LNCaP clone FGC (cell line): ENCODE measurements at regions not wholly inside any gene's neighbourhood (a gene's known extent, or its start where the extent isn't known, plus 50 kb on each side); places are given as distances from the start of the nearest gene placed in this dataset.

Experiments
- DNase-seq: peaks from one replicate; pipeline ENCODE4 v3.0.0-alpha.2; 2011; ENCODE audit warnings: low read depth
- H3K4me3 ChIP-seq: 2 replicates; pipeline ENCODE4 v1.5.1; 2011; ENCODE audit warnings: mild to moderate bottlenecking, low read depth, low read length, control low read depth
- TF ChIP-seq, protein P1 (sequence below): IDR thresholded peaks from 2 replicates; pipeline ENCODE4 v1.5.1; 2012; ENCODE audit warnings: mild to moderate bottlenecking; ENCODE audit not compliant: control insufficient read depth, insufficient read depth; ENCODE audit errors: extremely low read depth

DNA sequence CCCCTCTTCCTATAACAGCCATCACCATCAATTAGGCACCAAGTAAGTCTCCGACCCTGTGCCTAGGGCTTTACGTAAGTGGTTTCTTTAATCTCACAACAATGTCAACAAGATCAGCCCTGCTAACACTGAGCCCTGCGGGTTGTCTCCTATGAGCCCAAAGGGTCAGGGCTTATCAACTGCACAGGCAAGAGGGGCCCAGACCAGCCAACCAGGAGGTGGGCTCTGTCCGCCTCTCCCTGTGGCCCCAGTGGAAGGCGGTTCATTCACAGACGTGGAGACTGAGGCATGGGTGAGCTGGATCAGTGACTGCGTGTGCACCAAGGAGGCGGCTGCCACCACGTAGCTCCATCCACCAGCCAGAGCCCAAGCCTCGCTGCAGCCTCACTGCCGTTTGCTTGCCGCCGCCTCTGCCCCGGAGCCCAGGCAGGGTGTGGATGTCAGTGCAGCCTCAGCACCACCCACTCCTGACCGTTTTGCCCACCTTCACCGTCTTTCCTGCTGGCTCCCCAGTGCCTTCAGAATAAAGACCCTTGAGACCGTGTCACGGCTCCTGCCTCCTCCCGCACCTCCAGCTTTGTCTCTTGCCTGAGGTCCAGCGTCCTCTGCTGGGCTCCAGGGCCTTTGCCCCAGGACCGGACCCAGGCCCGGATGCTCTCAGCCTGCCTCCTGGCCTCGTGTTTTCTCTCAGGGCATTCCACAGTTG is 78.7 kb downstream of the DLL1 start:
- no peak overlapping the region for H3K4me3 ChIP-seq
- TF ChIP-seq, protein P1, sequence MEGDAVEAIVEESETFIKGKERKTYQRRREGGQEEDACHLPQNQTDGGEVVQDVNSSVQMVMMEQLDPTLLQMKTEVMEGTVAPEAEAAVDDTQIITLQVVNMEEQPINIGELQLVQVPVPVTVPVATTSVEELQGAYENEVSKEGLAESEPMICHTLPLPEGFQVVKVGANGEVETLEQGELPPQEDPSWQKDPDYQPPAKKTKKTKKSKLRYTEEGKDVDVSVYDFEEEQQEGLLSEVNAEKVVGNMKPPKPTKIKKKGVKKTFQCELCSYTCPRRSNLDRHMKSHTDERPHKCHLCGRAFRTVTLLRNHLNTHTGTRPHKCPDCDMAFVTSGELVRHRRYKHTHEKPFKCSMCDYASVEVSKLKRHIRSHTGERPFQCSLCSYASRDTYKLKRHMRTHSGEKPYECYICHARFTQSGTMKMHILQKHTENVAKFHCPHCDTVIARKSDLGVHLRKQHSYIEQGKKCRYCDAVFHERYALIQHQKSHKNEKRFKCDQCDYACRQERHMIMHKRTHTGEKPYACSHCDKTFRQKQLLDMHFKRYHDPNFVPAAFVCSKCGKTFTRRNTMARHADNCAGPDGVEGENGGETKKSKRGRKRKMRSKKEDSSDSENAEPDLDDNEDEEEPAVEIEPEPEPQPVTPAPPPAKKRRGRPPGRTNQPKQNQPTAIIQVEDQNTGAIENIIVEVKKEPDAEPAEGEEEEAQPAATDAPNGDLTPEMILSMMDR: no peak
- DNase-seq: no peak

DNA sequence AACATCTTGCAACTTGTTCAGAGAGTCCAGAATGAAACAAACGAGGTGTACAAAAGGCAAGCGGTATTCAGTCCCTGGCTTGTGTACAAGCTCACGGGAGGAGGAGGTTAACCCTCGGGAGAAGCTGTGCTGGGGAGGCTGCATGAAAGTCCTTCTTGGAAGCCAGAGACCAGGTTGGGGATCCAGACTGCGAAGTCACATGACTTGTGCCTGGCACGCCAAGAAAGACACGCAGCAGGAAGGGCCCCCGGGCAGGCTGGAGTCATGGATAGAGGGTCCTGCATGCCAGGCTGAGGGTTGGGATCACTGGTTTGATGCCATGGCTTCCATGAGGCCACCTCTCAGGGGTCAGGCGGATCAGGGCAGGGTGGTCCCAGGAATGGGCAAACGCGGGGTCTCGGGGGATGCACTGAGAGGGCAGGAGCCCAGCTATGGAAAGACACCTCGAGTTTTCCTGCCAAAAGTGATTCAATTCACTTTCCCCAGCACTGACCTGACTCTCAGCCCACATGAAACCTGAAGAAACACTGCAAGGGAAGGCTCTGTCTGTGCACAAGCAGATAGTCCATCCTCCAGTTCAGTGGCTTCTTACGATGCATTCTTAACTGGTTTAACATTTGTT is 79.4 kb downstream of the DLL1 start:
- no peak for DNase-seq
- TF ChIP-seq, protein P1: no peak
- H3K4me3 ChIP-seq: no peak overlapping the region

DNA sequence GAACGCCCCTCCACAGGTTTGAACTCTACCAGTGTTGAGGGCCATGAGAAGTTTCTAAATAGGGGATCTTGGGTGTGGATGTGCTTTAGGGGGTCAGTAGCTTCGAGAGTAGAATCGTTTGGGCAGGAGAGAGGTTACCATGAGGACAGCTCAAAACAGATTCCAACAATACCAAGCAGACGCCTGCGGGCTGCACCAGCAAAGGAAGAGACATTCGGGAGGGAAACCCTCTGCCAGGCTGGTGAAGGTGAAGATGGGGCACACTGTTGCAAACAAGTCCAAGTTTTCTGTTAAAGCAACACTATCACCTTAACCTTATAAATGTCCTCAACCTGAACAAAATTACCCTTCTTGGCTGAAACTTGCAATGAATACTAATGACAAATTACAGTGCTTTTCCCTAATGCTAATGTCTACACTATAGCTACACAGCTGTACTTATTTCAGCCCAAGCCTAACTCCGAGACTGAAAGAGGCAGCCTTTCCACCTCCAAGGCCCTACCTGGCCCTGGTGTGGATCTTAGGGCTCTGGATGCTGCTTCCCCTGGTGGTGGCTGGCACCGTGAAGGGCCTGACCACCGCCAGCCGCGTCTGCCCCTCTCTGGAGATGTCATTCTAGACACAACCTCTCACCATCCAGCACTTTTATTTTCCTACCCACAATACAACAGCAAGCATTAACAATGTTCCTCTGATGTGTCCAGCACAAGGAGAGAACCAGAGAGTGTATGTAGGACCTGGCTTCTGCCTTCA is 80.1 kb downstream of the DLL1 start:
- TF ChIP-seq, protein P1: no peak
- H3K4me3 ChIP-seq: no peak overlapping the region
- DNase-seq: no peak

DNA sequence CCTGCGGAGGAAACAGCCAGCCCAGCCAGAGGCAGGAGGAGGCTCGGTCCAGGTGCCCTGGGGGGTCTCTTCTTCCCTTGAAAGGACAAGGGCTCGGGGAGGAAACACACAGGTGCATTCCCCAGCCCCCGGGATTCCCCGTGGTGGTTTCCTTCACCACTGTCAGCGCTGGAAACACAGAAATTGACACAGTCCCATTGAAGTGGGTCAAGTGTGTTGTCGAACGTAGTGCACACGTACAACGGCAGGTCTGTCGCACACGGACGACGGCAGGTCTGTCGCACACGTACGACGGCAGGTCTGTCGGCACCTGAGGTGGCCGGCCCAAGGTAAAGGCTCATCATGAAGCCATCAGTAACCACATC is 80.9 kb downstream of the DLL1 start:
- TF ChIP-seq, protein P1: no peak
- DNase-seq: no peak
- H3K4me3 ChIP-seq: no peak overlapping the region

DNA sequence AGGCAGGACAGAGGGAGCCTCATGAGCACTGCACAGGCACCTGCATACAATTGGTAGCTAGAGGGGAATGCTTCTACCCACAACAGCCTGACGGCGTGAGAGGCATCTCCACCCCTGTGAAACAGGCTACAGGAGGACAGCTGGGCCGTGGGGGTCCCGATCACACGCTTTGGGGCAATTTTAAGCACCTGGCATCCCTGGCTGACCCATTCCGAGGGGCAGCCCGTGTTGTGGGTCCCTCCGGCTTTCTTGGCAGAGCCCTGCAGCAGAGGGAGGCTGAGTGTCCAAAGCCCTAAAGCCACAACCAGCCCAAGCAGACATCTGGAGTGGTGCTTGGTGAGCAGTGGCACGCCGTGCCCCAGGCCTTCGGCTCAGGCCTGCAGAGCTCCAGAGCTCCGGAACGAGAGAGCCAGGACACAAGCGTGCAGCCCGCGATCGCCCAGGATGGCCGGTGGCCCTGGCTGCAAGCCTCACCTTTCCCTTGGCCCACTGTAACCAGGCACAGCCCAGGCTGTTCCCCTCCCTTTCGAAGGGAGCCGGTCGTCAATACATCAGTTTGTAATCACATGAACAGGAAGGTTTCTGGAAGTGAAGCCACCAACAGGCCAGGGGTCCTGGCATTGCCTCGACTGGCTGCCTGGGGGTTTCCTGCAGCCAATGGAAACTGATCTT is 81.4 kb downstream of the DLL1 start:
- TF ChIP-seq, protein P1: no peak
- no peak overlapping the region for H3K4me3 ChIP-seq
- DNase-seq: no peak

DNA sequence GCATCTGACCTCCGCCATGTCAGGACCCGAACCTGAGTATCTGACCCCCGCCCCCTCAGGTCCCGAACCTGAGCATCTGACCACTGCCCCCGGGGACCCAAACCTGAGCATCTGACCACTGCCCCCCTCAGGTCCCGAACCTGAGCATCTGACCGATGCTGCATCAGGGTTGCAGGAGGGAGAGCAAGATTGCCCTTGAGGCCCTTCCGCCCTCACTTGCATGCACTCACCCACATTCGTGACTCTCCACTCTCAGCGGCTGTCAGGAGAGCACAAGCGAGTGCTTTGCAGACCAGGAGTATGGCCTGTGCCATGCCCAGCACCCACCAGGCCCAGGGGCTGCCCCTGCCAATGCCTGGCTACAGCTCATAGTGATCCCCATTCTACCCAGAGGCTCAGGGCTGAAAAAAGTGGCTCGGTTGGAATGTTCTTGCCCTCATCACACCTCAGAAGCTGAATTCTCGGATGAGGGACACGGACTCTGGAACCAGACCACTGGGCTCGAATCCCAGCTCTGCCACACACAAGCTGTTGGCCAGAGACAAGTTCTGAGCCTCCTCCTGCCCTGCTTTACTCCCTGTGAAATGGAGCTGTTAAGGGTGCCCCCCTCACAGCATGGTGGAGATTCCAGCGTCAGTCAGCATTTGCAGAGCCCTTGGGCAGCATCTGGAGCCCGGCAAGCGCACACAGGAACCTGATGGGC is 82.1 kb downstream of the DLL1 start:
- DNase-seq: no peak
- TF ChIP-seq, protein P1: no peak
- no peak overlapping the region for H3K4me3 ChIP-seq
